GM21381 (cell line): ENCODE measurements at regions not wholly inside any gene's neighbourhood (a gene's known extent, or its start where the extent isn't known, plus 50 kb on each side); places are given as distances from the start of the nearest gene placed in this dataset.
A peak's percentile ranks its signal among the peaks of the same experiment; 100 is the strongest.
"Not testable (repeated sequence)": the region's sequence is repeated elsewhere in the genome, so short reads cannot be mapped to it uniquely, and the experiment has no call there.

ENCODE experiments used
- ATAC-seq: cut with Tn5 transposase; IDR thresholded peaks from one replicate; pipeline ENCODE4 v1.9.1; 2021; ENCODE audit warnings: mild to moderate bottlenecking, moderate library complexity; ENCODE audit not compliant: unreplicated experiment

GRCh38 chr18:59980188-59980637 lies 80.4 kb downstream of the PMAIP1 start:
- ATAC-seq = no peak

DNA sequence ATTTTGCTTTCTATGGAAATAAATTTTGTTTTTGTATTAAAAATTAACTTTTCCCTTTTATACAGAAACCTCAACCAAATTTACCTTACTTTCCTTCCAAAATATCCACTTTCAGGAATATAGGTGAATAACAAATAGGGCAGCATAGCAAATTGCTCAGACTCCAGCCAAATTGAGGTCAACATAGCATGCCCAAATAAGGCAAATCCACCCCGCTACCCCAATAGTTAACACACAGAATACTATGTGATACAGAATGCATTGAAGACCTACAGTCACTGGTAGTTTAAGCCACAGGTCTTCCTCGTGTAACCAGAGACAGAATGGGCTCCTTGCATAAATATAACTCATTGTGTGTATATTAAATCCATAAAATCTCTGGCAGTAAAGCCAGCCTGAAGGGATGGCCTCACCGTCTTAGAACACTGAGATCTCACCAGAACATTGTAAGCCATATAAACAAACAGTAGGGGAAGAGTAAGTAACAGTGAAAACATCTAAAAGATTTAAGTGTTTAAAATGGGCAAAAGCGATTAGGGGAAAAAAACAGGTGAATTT lies 72.2 kb downstream of the PMAIP1 start:
- ATAC-seq = no peak

GRCh38 chr18:59971144-59971543 lies 71.3 kb downstream of the PMAIP1 start:
- peak; percentile 76 for ATAC-seq

- not testable (repeated sequence) for ATAC-seq
These were observed 69.8 kb downstream of the PMAIP1 start for GRCh38 chr18:59969477-59970028.

GRCh38 chr18:59968583-59968982 lies 68.8 kb downstream of the PMAIP1 start:
- no peak for ATAC-seq

DNA sequence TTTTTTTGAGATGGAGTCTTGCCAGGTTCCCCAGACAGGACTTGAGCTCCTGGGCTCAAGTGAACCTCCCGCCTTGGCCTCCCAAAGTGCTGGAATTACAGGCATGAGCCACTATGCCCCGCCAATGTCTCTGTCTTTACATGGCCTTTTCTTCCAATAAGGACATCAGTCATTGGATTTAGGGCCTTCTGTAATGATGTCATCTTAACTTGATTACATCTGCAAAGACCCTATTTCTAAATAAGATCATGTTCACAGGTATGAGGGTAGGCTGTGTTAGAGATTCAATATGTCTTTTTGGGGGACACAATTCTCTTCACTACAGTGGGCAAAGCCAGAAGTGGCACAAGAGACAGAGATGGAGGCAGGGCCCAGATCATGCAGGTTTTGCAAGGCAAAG lies 68.1 kb downstream of the PMAIP1 start:
- no peak for ATAC-seq

- no peak for ATAC-seq
These were observed 67.1 kb downstream of the PMAIP1 start for GRCh38 chr18:59966913-59967312.

- ATAC-seq = no peak
These were observed 63.4 kb downstream of the PMAIP1 start for GRCh38 chr18:59963229-59963628.

- peak; percentile 76 for ATAC-seq
These were observed 61.3 kb downstream of the PMAIP1 start for GRCh38 chr18:59961070-59961469.

- ATAC-seq = no peak
These were observed 60.5 kb downstream of the PMAIP1 start for GRCh38 chr18:59960272-59960671.

- no peak for ATAC-seq
These were observed 59.8 kb downstream of the PMAIP1 start for GRCh38 chr18:59959606-59960005.

- no peak for ATAC-seq
These were observed 59.3 kb downstream of the PMAIP1 start for GRCh38 chr18:59959073-59959472.

- ATAC-seq = peak; percentile 36
These were observed 58.2 kb downstream of the PMAIP1 start for GRCh38 chr18:59957957-59958356.

- ATAC-seq = no peak
These were observed 55.0 kb downstream of the PMAIP1 start for GRCh38 chr18:59954755-59955156.

- ATAC-seq = no peak
These were observed 54.4 kb downstream of the PMAIP1 start for GRCh38 chr18:59954241-59954640.
